Panc1 (cell line): ENCODE measurements at regions not wholly inside any gene's neighbourhood (a gene's known extent, or its start where the extent isn't known, plus 50 kb on each side); places are given as distances from the start of the nearest gene placed in this dataset.

ENCODE experiments used
- ATAC-seq: fragments of 200-7000 bp; cut with Tn5 transposase; 2 replicates; pipeline ENCODE4 v1.9.1; 2020; ENCODE audit warnings: mild to moderate bottlenecking, moderate library complexity
- BruUV-seq: library from RNA; stranded (reverse); fragments of 400-500 nt; replicated peaks from 2 replicates; lab custom pipeline; 2021; lab: Mats Ljungman, UMichigan
- CTCF ChIA-PET: fragments of 300-600 bp; sonication (Branson Sonifier 250); formaldehyde crosslinking; loops from one replicate; lab custom pipeline; 2022; ENCODE audit warnings: antibody characterized with exemption; lab: Charles Lee
- POLR2A ChIA-PET: fragments of 300-600 bp; sonication (Branson Sonifier 250); formaldehyde crosslinking; loops from one replicate; lab custom pipeline; 2022; ENCODE audit warnings: antibody characterized with exemption; lab: Charles Lee
- DNase-seq: peaks from one replicate; pipeline ENCODE4 v3.0.0-alpha.2; 2010; ENCODE audit warnings: low read depth, low spot score
- H3K27ac ChIP-seq: 2 replicates; pipeline ENCODE4 v1.5.1; 2011; ENCODE audit warnings: mild to moderate bottlenecking, low read length, inconsistent platforms
- H3K27me3 ChIP-seq: fragments of 200-500 bp; sonication (Bioruptor generic); 2 replicates; pipeline ENCODE4 v1.6.0; 2014; ENCODE audit warnings: low read length, inconsistent platforms; ENCODE audit not compliant: control insufficient read depth, insufficient read depth
- H3K36me3 ChIP-seq: fragments of 200-500 bp; sonication (Bioruptor generic); 2 replicates; pipeline ENCODE4 v1.5.1; 2014; ENCODE audit warnings: inconsistent platforms, mild to moderate bottlenecking, low read length, moderate library complexity; ENCODE audit not compliant: control insufficient read depth, insufficient read depth
- H3K4me1 ChIP-seq: 2 replicates; pipeline ENCODE4 v1.5.1; 2011; ENCODE audit warnings: inconsistent platforms, mild to moderate bottlenecking, low read length, moderate library complexity; ENCODE audit not compliant: control insufficient read depth, insufficient read depth
- H3K4me3 ChIP-seq, 2 experiments: 2 replicates each; pipeline ENCODE4 v1.5.1; 2011 to 2012; ENCODE audit warnings: low read depth in 2 of 2, low read length in 2 of 2, mild to moderate bottlenecking in 2 of 2, inconsistent platforms in 1 of 2, moderate library complexity in 1 of 2
- H3K9me3 ChIP-seq: fragments of 200-500 bp; sonication (Bioruptor generic); 2 replicates; pipeline ENCODE4 v1.5.1; 2014; ENCODE audit warnings: low read depth, mild to moderate bottlenecking, inconsistent platforms, low read length, moderate library complexity; ENCODE audit not compliant: control insufficient read depth, insufficient read depth
- CTCF ChIP-seq: fragments of 450-650 bp; IDR thresholded peaks from 2 replicates; pipeline ENCODE4 v1.5.1; 2017; ENCODE audit warnings: mild to moderate bottlenecking
- POLR2AphosphoS5 ChIP-seq: IDR thresholded peaks from 2 replicates; pipeline ENCODE4 v1.6.1; 2012; ENCODE audit warnings: mild to moderate bottlenecking, low read depth, low read length, moderate library complexity
- REST ChIP-seq, 2 experiments: IDR thresholded peaks; 2 replicates each; pipeline ENCODE4 v1.6.1; 2011 to 2012; ENCODE audit warnings: low read depth in 2 of 2, control low read depth in 1 of 2, low read length in 1 of 2, mild to moderate bottlenecking in 1 of 2, moderate library complexity in 1 of 2; ENCODE audit not compliant: insufficient read depth in 1 of 2
- SIN3A ChIP-seq: IDR thresholded peaks from 2 replicates; pipeline ENCODE4 v1.6.1; 2012; ENCODE audit warnings: low read depth, mild to moderate bottlenecking, low read length, moderate library complexity, borderline replicate concordance; ENCODE audit not compliant: insufficient read depth
- TCF7L2 ChIP-seq: IDR thresholded peaks from 2 replicates; pipeline ENCODE4 v1.6.1; 2011; ENCODE audit warnings: mild to moderate bottlenecking, low read depth, low read length, inconsistent platforms
- in situ Hi-C: cut with HindIII; loops from 2 replicates; pipeline ENCODE4 v1.10.0; 2016; ENCODE audit warnings: low sequenced_read_pairs, low pct_unique_long_range_greater_than_20kb
- intact Hi-C: fragments of 100-400 bp; cut with micrococcal nuclease; formaldehyde crosslinking; loops from one replicate; pipeline ENCODE4 v1.10.0; 2022; ENCODE audit not compliant: unreplicated experiment

- no peak overlapping the region for H3K27ac ChIP-seq
- in situ Hi-C loops: no loop called here
- no peaks in the 10 kb centered on the region for H3K36me3 ChIP-seq
- POLR2A ChIA-PET: interaction anchor here (1.0 kb wide), 1 partner anchor 407 kb away, joined by 3 read pairs; no protein-coding TSS in a partner anchor
- no peaks in the 10 kb centered on the region for H3K4me1 ChIP-seq
- ATAC-seq (no peak), DNase-seq (no peak)
- CTCF ChIA-PET: no interaction called here
- intact Hi-C loops: no loop called here
- H3K27me3 ChIP-seq: no peaks in the 10 kb centered on the region
- no peak overlapping the region for H3K4me3 ChIP-seq
- no TSS peak for BruUV-seq
- TF ChIP-seq TCF7L2 (no peak), POLR2AphosphoS5 (no peak), CTCF (no peak), REST (IDR thresholded peaks at IDR 0.05; ENCODE audit: insufficient read depth in 1 of 2, low read depth in 2 of 2, low read length in 1 of 2) (no peak), SIN3A (no peak)
- no peaks in the 10 kb centered on the region for H3K9me3 ChIP-seq
Measured at GRCh38 chrX:39677978-39678791, 419.6 kb downstream of the BCOR start.

GRCh38 chrX:39678914-39679313, 418.8 kb downstream of the BCOR start:
- DNase-seq (no peak), ATAC-seq (no peak)
- Histone ChIP-seq H3K27ac (no peak overlapping the region), H3K9me3 (no peaks in the 10 kb centered on the region), H3K36me3 (no peaks in the 10 kb centered on the region), H3K4me1 (no peaks in the 10 kb centered on the region), H3K27me3 (no peaks in the 10 kb centered on the region), H3K4me3 (no peak overlapping the region)
- ChIA-PET POLR2A (interaction anchor here (1.0 kb wide), 1 partner anchor 406 kb away, joined by 3 read pairs; no protein-coding TSS in a partner anchor), CTCF (no interaction called here)
- no peak for TF ChIP-seq CTCF
- TF ChIP-seq SIN3A: no peak
- no TSS peak for BruUV-seq
- intact Hi-C loops: no loop called here
- in situ Hi-C loops: no loop called here
